ENCODE measurements at regions not wholly inside any gene's neighbourhood (a gene's known extent, or its start where the extent isn't known, plus 50 kb on each side); places are given as distances from the start of the nearest gene placed in this dataset.

DNA sequence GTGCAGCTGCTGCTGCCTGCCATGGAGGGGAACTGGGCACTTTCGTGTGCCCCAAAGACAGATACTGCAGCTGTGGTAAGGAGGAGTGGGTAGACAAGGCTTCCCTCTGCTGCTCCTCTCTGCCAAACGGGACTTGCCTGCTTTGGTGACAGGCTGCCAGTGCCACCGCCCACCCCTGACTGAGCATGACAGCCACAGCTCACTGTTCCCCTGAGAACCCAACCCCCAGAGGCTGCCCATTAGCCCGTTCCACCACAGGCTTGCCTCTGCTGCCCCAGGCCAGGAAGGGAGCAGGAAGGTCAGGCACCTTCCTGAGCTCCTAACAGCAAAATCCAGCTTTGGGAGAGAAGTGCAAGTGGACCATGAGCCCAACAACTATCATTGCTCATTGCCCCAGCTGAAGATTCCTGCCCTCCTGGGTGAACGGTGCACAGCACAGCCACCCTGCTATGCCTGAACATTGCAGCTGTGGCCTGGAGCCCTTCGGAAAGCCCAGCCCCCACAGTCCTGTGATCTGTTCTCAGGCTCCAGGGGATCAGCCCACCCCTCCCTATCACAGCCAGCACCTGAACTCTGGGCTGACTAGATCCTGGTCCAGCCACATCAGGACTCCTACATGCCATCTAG, 58.7 kb upstream of the ANTXRL start:
- TF ChIP-seq, protein P1, sequence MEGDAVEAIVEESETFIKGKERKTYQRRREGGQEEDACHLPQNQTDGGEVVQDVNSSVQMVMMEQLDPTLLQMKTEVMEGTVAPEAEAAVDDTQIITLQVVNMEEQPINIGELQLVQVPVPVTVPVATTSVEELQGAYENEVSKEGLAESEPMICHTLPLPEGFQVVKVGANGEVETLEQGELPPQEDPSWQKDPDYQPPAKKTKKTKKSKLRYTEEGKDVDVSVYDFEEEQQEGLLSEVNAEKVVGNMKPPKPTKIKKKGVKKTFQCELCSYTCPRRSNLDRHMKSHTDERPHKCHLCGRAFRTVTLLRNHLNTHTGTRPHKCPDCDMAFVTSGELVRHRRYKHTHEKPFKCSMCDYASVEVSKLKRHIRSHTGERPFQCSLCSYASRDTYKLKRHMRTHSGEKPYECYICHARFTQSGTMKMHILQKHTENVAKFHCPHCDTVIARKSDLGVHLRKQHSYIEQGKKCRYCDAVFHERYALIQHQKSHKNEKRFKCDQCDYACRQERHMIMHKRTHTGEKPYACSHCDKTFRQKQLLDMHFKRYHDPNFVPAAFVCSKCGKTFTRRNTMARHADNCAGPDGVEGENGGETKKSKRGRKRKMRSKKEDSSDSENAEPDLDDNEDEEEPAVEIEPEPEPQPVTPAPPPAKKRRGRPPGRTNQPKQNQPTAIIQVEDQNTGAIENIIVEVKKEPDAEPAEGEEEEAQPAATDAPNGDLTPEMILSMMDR (IDR thresholded peaks at IDR 0.05; ENCODE audit: low read length), result no peak
- no peak for TF ChIP-seq EZH2 (IDR thresholded peaks at IDR 0.05; ENCODE audit: borderline replicate concordance, low read length)
